Cardiac muscle cell (in vitro differentiated cells and primary cell): ENCODE measurements at regions not wholly inside any gene's neighbourhood (a gene's known extent, or its start where the extent isn't known, plus 50 kb on each side); places are given as distances from the start of the nearest gene placed in this dataset.

Experiments
- DNase-seq, 2 donors: peaks; one replicate each; pipeline versions ENCODE4 v3.0.0 to v3.0.0-alpha.2; 2010 to 2017; ENCODE audit warnings: low read depth in 1 of 2, low spot score in 1 of 2
- H3K27ac ChIP-seq: fragments of 200-600 bp; sonication (generic); 2 replicates; pipeline ENCODE4 v1.5.1; 2016
- H3K27me3 ChIP-seq: fragments of 200-600 bp; sonication (generic); 2 replicates; pipeline ENCODE4 v1.6.0; 2016; ENCODE audit warnings: control low read depth
- H3K36me3 ChIP-seq: fragments of 200-600 bp; sonication (generic); 2 replicates; pipeline ENCODE4 v1.5.1; 2016; ENCODE audit warnings: control low read depth
- H3K4me1 ChIP-seq: fragments of 200-600 bp; sonication (generic); 2 replicates; pipeline ENCODE4 v1.8.1; 2017; ENCODE audit warnings: low read depth, mild to moderate bottlenecking, mixed run types
- H3K4me3 ChIP-seq: fragments of 200-600 bp; sonication (generic); 2 replicates; pipeline ENCODE4 v1.5.1; 2016; ENCODE audit warnings: mild to moderate bottlenecking
- H3K9me3 ChIP-seq: fragments of 200-600 bp; sonication (generic); 2 replicates; pipeline ENCODE4 v1.5.1; 2017; ENCODE audit warnings: low read depth, mild to moderate bottlenecking, control low read depth
- CTCF ChIP-seq: IDR thresholded peaks from 2 replicates; pipeline ENCODE4 v1.5.1; 2012; ENCODE audit warnings: low read depth, mild to moderate bottlenecking, low read length

- no peak for DNase-seq
- TF ChIP-seq CTCF = no peak
- no peak overlapping the region for H3K27ac ChIP-seq
- no peaks in the 10 kb centered on the region for H3K4me1 ChIP-seq
- H3K27me3 ChIP-seq = no peaks in the 10 kb centered on the region
- H3K9me3 ChIP-seq = no peaks in the 10 kb centered on the region
- H3K36me3 ChIP-seq = no peaks in the 10 kb centered on the region
- no peak overlapping the region for H3K4me3 ChIP-seq
Observed at GRCh38 chr11:115893461-115894099, 389.4 kb upstream of the CADM1 start.

- no peaks in the 10 kb centered on the region for H3K4me1 ChIP-seq
- no peaks in the 10 kb centered on the region for H3K9me3 ChIP-seq
- no peak for TF ChIP-seq CTCF
- H3K27me3 ChIP-seq = no peaks in the 10 kb centered on the region
- H3K4me3 ChIP-seq = no peak overlapping the region
- H3K27ac ChIP-seq = no peak overlapping the region
- no peaks in the 10 kb centered on the region for H3K36me3 ChIP-seq
- DNase-seq = no peak
Observed at GRCh38 chr11:115892016-115892415, 387.8 kb upstream of the CADM1 start.

- TF ChIP-seq CTCF = no peak
- no peaks in the 10 kb centered on the region for H3K27me3 ChIP-seq
- H3K4me1 ChIP-seq = peaks cover under 1% of the 10 kb centered on the region
- no peaks in the 10 kb centered on the region for H3K9me3 ChIP-seq
- no peaks in the 10 kb centered on the region for H3K36me3 ChIP-seq
- H3K27ac ChIP-seq = no peak overlapping the region
- no peak overlapping the region for H3K4me3 ChIP-seq
- no peak for DNase-seq
Observed at GRCh38 chr11:115891581-115891980, 387.4 kb upstream of the CADM1 start.

- H3K4me1 ChIP-seq = peaks cover 11% of the 10 kb centered on the region
- H3K4me3 ChIP-seq = no peak overlapping the region
- H3K27ac ChIP-seq = no peak overlapping the region
- no peaks in the 10 kb centered on the region for H3K36me3 ChIP-seq
- no peak for TF ChIP-seq CTCF
- no peaks in the 10 kb centered on the region for H3K9me3 ChIP-seq
- no peak for DNase-seq
- H3K27me3 ChIP-seq = no peaks in the 10 kb centered on the region
Observed at GRCh38 chr11:115890500-115890899, 386.3 kb upstream of the CADM1 start.

- TF ChIP-seq CTCF = no peak
- Histone ChIP-seq H3K27ac (no peak overlapping the region), H3K36me3 (no peaks in the 10 kb centered on the region), H3K9me3 (no peaks in the 10 kb centered on the region), H3K27me3 (no peaks in the 10 kb centered on the region), H3K4me1 (peaks cover 18% of the 10 kb centered on the region), H3K4me3 (no peak overlapping the region)
- DNase-seq = no peak
Observed at GRCh38 chr11:115889712-115890111, 385.5 kb upstream of the CADM1 start.
